K562 (cell line): ENCODE measurements at regions not wholly inside any gene's neighbourhood (a gene's known extent, or its start where the extent isn't known, plus 50 kb on each side); places are given as distances from the start of the nearest gene placed in this dataset.

Source experiments
- ATAC-seq: fragments of 200-7000 bp; cut with Tn5 transposase; 3 replicates; pipeline ENCODE4 v1.9.1; 2020; ENCODE audit warnings: moderate library complexity
- BruUV-seq: library from RNA; stranded (reverse); fragments of 400-500 nt; replicated peaks from 2 replicates; lab custom pipeline; 2021; lab: Mats Ljungman, UMichigan
- CTCF ChIA-PET: fragments of 300-600 bp; formaldehyde crosslinking; extraction: SDS; loops from one replicate; lab custom pipeline; 2021; ENCODE audit warnings: low intra/inter-chr PET ratio; lab: Yijun Ruan, JAX
- POLR2A ChIA-PET: fragments of 300-600, 350-650 bp; sonication (Branson Sonifier 250); formaldehyde crosslinking; extraction: SDS; loops from one replicate; lab custom pipeline; 2021; ENCODE audit warnings: antibody characterized with exemption, inconsistent platforms; lab: Yijun Ruan, JAX
- DNase-seq, 4 experiments: peaks; one replicate each; pipeline versions ENCODE4 v3.0.0 to v3.0.0-alpha.2; 2011 to 2018; ENCODE audit warnings: low spot score in 3 of 4, mixed read lengths in 3 of 4; ENCODE audit errors: extremely low read depth in 1 of 4
- FAIRE-seq: peaks from 2 replicates; lab custom pipeline; 2011; peaks lifted over from hg19 to GRCh38; lab: Jason Lieb, UNC
- H2AFZ ChIP-seq: 2 replicates; pipeline ENCODE4 v1.6.0; 2011; ENCODE audit warnings: low read depth, low read length, control low read depth, inconsistent platforms
- H3K27ac ChIP-seq: fragments of 200-600 bp; 3 replicates; pipeline ENCODE4 v1.8.0; 2011; ENCODE audit warnings: low read depth, mild to moderate bottlenecking, control low read depth, inconsistent platforms, low read length, moderate library complexity, mixed read lengths; ENCODE audit errors: extremely low read depth
- H3K27me3 ChIP-seq, 2 experiments: fragments of 300-600 bp in 1 of 2; 2 replicates in 1 of 2; 3 replicates in 1 of 2; pipeline versions ENCODE4 v1.6.0 to v1.8.0; 2011; ENCODE audit warnings: inconsistent platforms in 2 of 2, low read length in 2 of 2, mild to moderate bottlenecking in 1 of 2, mixed read lengths in 1 of 2, moderate library complexity in 1 of 2; ENCODE audit not compliant: control insufficient read depth in 2 of 2, insufficient read depth in 2 of 2
- H3K36me3 ChIP-seq: fragments of 300-600 bp; 3 replicates; pipeline ENCODE4 v1.8.0; 2011; ENCODE audit warnings: mild to moderate bottlenecking, low read length, inconsistent platforms; ENCODE audit not compliant: control insufficient read depth, insufficient read depth
- H3K4me1 ChIP-seq, 2 experiments: fragments of 200-600 bp in 1 of 2; replicated peaks in 1 of 2; 2 replicates in 1 of 2; 3 replicates in 1 of 2; pipeline versions ENCODE4 v1.5.1 to v1.8.0; 2011; ENCODE audit warnings: inconsistent platforms in 2 of 2, low read length in 2 of 2, mild to moderate bottlenecking in 1 of 2, mixed read lengths in 1 of 2, moderate library complexity in 1 of 2; ENCODE audit not compliant: control insufficient read depth in 2 of 2, insufficient read depth in 2 of 2
- H3K4me2 ChIP-seq: 2 replicates; pipeline ENCODE4 v1.6.1; 2011; ENCODE audit warnings: low read length, control low read depth, inconsistent platforms, mixed read lengths; ENCODE audit not compliant: insufficient read depth
- H3K4me3 ChIP-seq: fragments of 200-600 bp; sonication (generic), shearing (Covaris generic); 2 replicates; pipeline ENCODE4 v1.5.1; 2016; ENCODE audit warnings: control low read depth, inconsistent platforms
- H3K79me2 ChIP-seq: fragments of 200-600 bp; 3 replicates; pipeline ENCODE4 v1.8.0; 2011; ENCODE audit warnings: low read length, inconsistent platforms; ENCODE audit not compliant: control insufficient read depth, insufficient read depth
- H3K9ac ChIP-seq, 2 experiments: 2 replicates each; pipeline versions ENCODE4 v1.6.0 to v1.6.1; 2011; ENCODE audit warnings: low read depth in 2 of 2, low read length in 2 of 2, control low read depth in 1 of 2, inconsistent platforms in 1 of 2, mild to moderate bottlenecking in 1 of 2, mixed read lengths in 1 of 2; ENCODE audit not compliant: insufficient read depth in 1 of 2
- H3K9me1 ChIP-seq: one replicate; pipeline ENCODE4 v1.6.0; 2011; ENCODE audit warnings: inconsistent platforms, mild to moderate bottlenecking, low read length, moderate library complexity; ENCODE audit not compliant: control insufficient read depth, insufficient read depth
- H3K9me3 ChIP-seq: replicated peaks from 2 replicates; pipeline ENCODE4 v1.5.1; 2011; ENCODE audit warnings: low read depth, low read length, inconsistent platforms; ENCODE audit not compliant: control insufficient read depth, insufficient read depth
- H4K20me1 ChIP-seq: replicated peaks from 2 replicates; pipeline ENCODE4 v1.6.1; 2011; ENCODE audit warnings: low read length, inconsistent platforms, mixed read lengths; ENCODE audit not compliant: control insufficient read depth, insufficient read depth
- BACH1 ChIP-seq: fragments of 200-800 bp; sonication (Bioruptor generic); IDR thresholded peaks from 2 replicates; pipeline ENCODE4 v1.6.1; 2016; ENCODE audit warnings: missing genetic modification characterization, missing compliant biosample characterization
- BCLAF1 ChIP-seq, 2 experiments: fragments of 450-650 bp in 1 of 2; IDR thresholded peaks; 2 replicates each; pipeline ENCODE4 v1.6.1; 2011 to 2017; ENCODE audit warnings: low read depth in 2 of 2, antibody characterized with exemption in 1 of 2, borderline replicate concordance in 1 of 2, low read length in 1 of 2, mild to moderate bottlenecking in 1 of 2, mixed read lengths in 1 of 2; ENCODE audit not compliant: control insufficient read depth in 1 of 2
- CREBBP ChIP-seq: IDR thresholded peaks from one replicate; pipeline ENCODE4 v1.6.1; 2012; ENCODE audit warnings: low read depth, mild to moderate bottlenecking, control low read depth, inconsistent platforms, low read length
- CUX1 ChIP-seq: fragments of 200-800 bp; sonication (Bioruptor generic); IDR thresholded peaks from 2 replicates; pipeline ENCODE4 v1.6.1; 2016; ENCODE audit warnings: missing genetic modification characterization, missing compliant biosample characterization
- SMARCC2 ChIP-seq: fragments of 450-650 bp; IDR thresholded peaks from 2 replicates; pipeline ENCODE4 v1.6.1; 2017; ENCODE audit warnings: antibody characterized with exemption, moderate library complexity, mild to moderate bottlenecking, low read depth
- ZNF431 ChIP-seq: sonication (generic); formaldehyde crosslinking; IDR thresholded peaks from 2 replicates; pipeline ENCODE4 v1.8.0; 2022; ENCODE audit warnings: mild to moderate bottlenecking, missing genetic modification reagents
- WGBS: fragments of 100-300 bp; shearing (Covaris generic); methylation state at CpG from one replicate; pipeline ENCODE4 v1.1.6; 2016; ENCODE audit warnings: low coverage, mixed read lengths; ENCODE audit not compliant: insufficient coverage; ENCODE audit errors: missing lambda C conversion rate; 5-methylcytosine and 5-hydroxymethylcytosine counted together
- in situ Hi-C: fragments of 300-500 bp; cut with MboI; formaldehyde crosslinking; loops from 4 replicates; pipeline ENCODE4 v1.15.0; 2018; ENCODE audit warnings: inconsistent platforms, mixed read lengths
- intact Hi-C: fragments of 100-400 bp; cut with micrococcal nuclease; formaldehyde crosslinking; loops from 2 replicates; pipeline ENCODE4 v1.14.2; 2022

- TF ChIP-seq CUX1: no peak
- no peak for TF ChIP-seq ZNF431 (CRISPR knock-in tag)
- no peak for TF ChIP-seq BACH1 (tag)
- TF ChIP-seq CREBBP: no peak
- TF ChIP-seq, all 486 proteins: peak for 0
Observed at GRCh38 chr2:44839370-44839769, 102.1 kb upstream of the SIX3 start (continued).

DNA sequence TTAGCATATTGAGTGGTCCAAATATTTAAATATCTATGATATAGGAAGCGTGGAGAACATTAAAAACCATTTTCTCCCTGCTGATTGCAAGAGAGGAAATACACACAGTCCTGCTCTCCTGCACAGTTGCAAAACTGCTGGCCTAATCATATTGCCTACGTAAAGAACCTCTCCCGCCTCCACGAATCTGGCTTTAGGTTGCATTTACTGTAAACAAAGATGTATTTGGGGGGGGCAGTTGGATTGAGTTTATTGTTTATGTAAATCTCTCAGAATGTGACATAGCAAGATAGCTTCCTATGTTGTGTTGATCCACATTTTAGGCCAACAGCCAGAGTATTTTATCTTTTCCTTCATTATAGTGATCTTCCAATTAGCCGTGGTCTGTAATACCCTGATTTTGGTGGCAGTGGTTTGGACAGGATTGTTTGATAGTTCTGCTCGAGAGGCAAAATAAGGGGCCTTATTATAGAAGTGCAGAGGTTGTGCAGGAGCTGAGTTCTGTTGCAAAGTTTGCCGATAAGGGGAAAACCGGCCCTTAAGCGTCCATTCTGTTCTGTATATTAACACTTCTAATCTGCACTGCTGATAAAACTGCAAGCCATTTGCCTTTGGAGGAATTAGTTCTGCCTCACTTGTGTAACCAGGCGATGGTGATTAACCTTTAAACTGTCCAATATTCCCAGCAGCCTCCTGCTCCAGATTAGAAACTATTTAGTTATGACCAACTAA is 101.6 kb upstream of the SIX3 start:
- no peak overlapping the region for H2AFZ ChIP-seq
- H3K4me1 ChIP-seq: no peaks in the 10 kb centered on the region
- H3K79me2 ChIP-seq: no peaks in the 10 kb centered on the region
- ATAC-seq (no peak), FAIRE-seq (no peak), DNase-seq (no peak)
- no peak overlapping the region for H3K4me2 ChIP-seq
- no peaks in the 10 kb centered on the region for H4K20me1 ChIP-seq
- H3K4me3 ChIP-seq: no peak overlapping the region
- intact Hi-C loops: no loop called here
- H3K9me1 ChIP-seq: peaks cover 2% of the 10 kb centered on the region
- H3K9ac ChIP-seq: no peak overlapping the region
- POLR2A ChIA-PET: no interaction called here
- H3K9me3 ChIP-seq: no peaks in the 10 kb centered on the region
- in situ Hi-C loops: no loop called here
- WGBS: 2% methylated on average over 10 of the region's 10 CpGs
- no TSS peak for BruUV-seq
- peaks cover 19 to 42% of the 10 kb centered on the region in 2 experiments; a peak in 4 of 5 replicates for H3K27me3 ChIP-seq
- no peak overlapping the region for H3K27ac ChIP-seq
- CTCF ChIA-PET: no interaction called here
- no peaks in the 10 kb centered on the region for H3K36me3 ChIP-seq
- TF ChIP-seq SMARCC2 (no peak), BCLAF1 (IDR thresholded peaks at IDR 0.05; ENCODE audit: borderline replicate concordance in 1 of 2, control insufficient read depth in 1 of 2, low read depth in 2 of 2, low read length in 1 of 2) (no peak)
